ENCODE measurements at regions not wholly inside any gene's neighbourhood (a gene's known extent, or its start where the extent isn't known, plus 50 kb on each side); places are given as distances from the start of the nearest gene placed in this dataset.
"Not testable (repeated sequence)": the region's sequence is repeated elsewhere in the genome, so short reads cannot be mapped to it uniquely, and the experiment has no call there.

GRCh38 chr6:10081075-10081474, 333.8 kb downstream of the TFAP2A start:
- ChIA-PET POLR2A (ENCODE audit: partially characterized antibody) (no interaction called here), CTCF (ENCODE audit: partially characterized antibody) (no interaction called here)
- Histone ChIP-seq H3K36me3 (ENCODE audit: insufficient read depth, low read length) (no peaks in the 10 kb centered on the region), H3K9me3 (ENCODE audit: control insufficient read depth in 1 of 2, low read length in 2 of 2) (no peaks in the 10 kb centered on the region), H3K4me3 (ENCODE audit: low read length in 2 of 2) (no peak overlapping the region), H3K27me3 (ENCODE audit: insufficient read depth, low read length) (no peaks in the 10 kb centered on the region), H3K27ac (ENCODE audit: low read depth, low read length) (no peak overlapping the region), H3K4me1 (ENCODE audit: insufficient read depth, low read length) (no peaks in the 10 kb centered on the region)
- Mint-ChIP-seq H3K9me3 (peaks cover 0 to 2% (median 0%) of the 10 kb centered on the region in 8 donors), H3K27ac (no peak overlapping the region), H3K36me3 (no peaks in the 10 kb centered on the region), H3K4me3 (no peak overlapping the region), H3K4me1 (no peaks in the 10 kb centered on the region), H3K27me3 (no peaks in the 10 kb centered on the region)
- intact Hi-C loops (cut with micrococcal nuclease) = no loop called here
- DNase-seq = no peak

- no peaks in the 10 kb centered on the region for H3K36me3 ChIP-seq (ENCODE audit: insufficient read depth, low read length)
- no peak overlapping the region for H3K27ac ChIP-seq (ENCODE audit: low read depth, low read length)
- DNase-seq = no peak
- intact Hi-C loops (cut with micrococcal nuclease) = no loop called here
- H3K9me3 ChIP-seq (ENCODE audit: control insufficient read depth in 1 of 2, low read length in 2 of 2) = no peaks in the 10 kb centered on the region
- no peaks in the 10 kb centered on the region for H3K27me3 ChIP-seq (ENCODE audit: insufficient read depth, low read length)
- Mint-ChIP-seq H3K27ac (no peak overlapping the region), H3K4me3 (no peak overlapping the region), H3K9me3 (peaks cover 0 to 2% (median 0%) of the 10 kb centered on the region in 8 donors), H3K36me3 (no peaks in the 10 kb centered on the region), H3K27me3 (no peaks in the 10 kb centered on the region), H3K4me1 (no peaks in the 10 kb centered on the region)
- ChIA-PET POLR2A (ENCODE audit: partially characterized antibody) (no interaction called here), CTCF (ENCODE audit: partially characterized antibody) (no interaction called here)
- H3K4me1 ChIP-seq (ENCODE audit: insufficient read depth, low read length) = no peaks in the 10 kb centered on the region
- no peak overlapping the region for H3K4me3 ChIP-seq (ENCODE audit: low read length in 2 of 2)
Measured at GRCh38 chr6:10080561-10080960, 334.3 kb downstream of the TFAP2A start.

GRCh38 chr6:10078581-10078980, 336.3 kb downstream of the TFAP2A start:
- ChIA-PET CTCF (ENCODE audit: partially characterized antibody) (no interaction called here), POLR2A (ENCODE audit: partially characterized antibody) (no interaction called here)
- no peak for DNase-seq
- H3K4me3 ChIP-seq (ENCODE audit: low read length in 2 of 2) = no peak overlapping the region
- no peaks in the 10 kb centered on the region for H3K4me1 Mint-ChIP-seq
- no peaks in the 10 kb centered on the region for H3K27me3 ChIP-seq (ENCODE audit: insufficient read depth, low read length)
- no peak overlapping the region for H3K4me3 Mint-ChIP-seq
- no peaks in the 10 kb centered on the region for H3K9me3 ChIP-seq (ENCODE audit: control insufficient read depth in 1 of 2, low read length in 2 of 2)
- no peak overlapping the region for H3K27ac ChIP-seq (ENCODE audit: low read depth, low read length)
- no peaks in the 10 kb centered on the region for H3K4me1 ChIP-seq (ENCODE audit: insufficient read depth, low read length)
- H3K27me3 Mint-ChIP-seq = no peaks in the 10 kb centered on the region
- H3K9me3 Mint-ChIP-seq = peaks cover 0 to 3% (median 1%) of the 10 kb centered on the region in 8 donors
- no peaks in the 10 kb centered on the region for H3K36me3 ChIP-seq (ENCODE audit: insufficient read depth, low read length)
- H3K27ac Mint-ChIP-seq = no peak overlapping the region
- intact Hi-C loops (cut with micrococcal nuclease) = no loop called here
- no peaks in the 10 kb centered on the region for H3K36me3 Mint-ChIP-seq

GRCh38 chr6:10074726-10075125, 340.1 kb downstream of the TFAP2A start:
- H3K36me3 Mint-ChIP-seq; DNase-seq; H3K4me3 ChIP-seq (ENCODE audit: low read length in 2 of 2); H3K27me3 ChIP-seq (ENCODE audit: insufficient read depth, low read length); H3K4me1 ChIP-seq (ENCODE audit: insufficient read depth, low read length); CTCF ChIA-PET (ENCODE audit: partially characterized antibody); H3K4me1 Mint-ChIP-seq; H3K27ac ChIP-seq (ENCODE audit: low read depth, low read length); intact Hi-C loops (cut with micrococcal nuclease); POLR2A ChIA-PET (ENCODE audit: partially characterized antibody); H3K9me3 ChIP-seq (ENCODE audit: control insufficient read depth in 1 of 2, low read length in 2 of 2); H3K27ac Mint-ChIP-seq; H3K27me3 Mint-ChIP-seq; H3K36me3 ChIP-seq (ENCODE audit: insufficient read depth, low read length); H3K4me3 Mint-ChIP-seq; H3K9me3 Mint-ChIP-seq: not testable (repeated sequence)

GRCh38 chr6:10073341-10073740, 341.5 kb downstream of the TFAP2A start:
- H3K36me3 ChIP-seq (ENCODE audit: insufficient read depth, low read length) = no peaks in the 10 kb centered on the region
- Mint-ChIP-seq H3K27ac (no peak overlapping the region), H3K27me3 (no peaks in the 10 kb centered on the region), H3K4me1 (no peaks in the 10 kb centered on the region), H3K4me3 (no peak overlapping the region), H3K9me3 (peaks cover 0 to 4% (median 2%) of the 10 kb centered on the region in 8 donors), H3K36me3 (no peaks in the 10 kb centered on the region)
- no peaks in the 10 kb centered on the region for H3K4me1 ChIP-seq (ENCODE audit: insufficient read depth, low read length)
- H3K9me3 ChIP-seq (ENCODE audit: control insufficient read depth in 1 of 2, low read length in 2 of 2) = no peaks in the 10 kb centered on the region
- ChIA-PET CTCF (ENCODE audit: partially characterized antibody) (no interaction called here), POLR2A (ENCODE audit: partially characterized antibody) (no interaction called here)
- H3K27ac ChIP-seq (ENCODE audit: low read depth, low read length) = no peak overlapping the region
- DNase-seq = no peak
- H3K27me3 ChIP-seq (ENCODE audit: insufficient read depth, low read length) = no peaks in the 10 kb centered on the region
- H3K4me3 ChIP-seq (ENCODE audit: low read length in 2 of 2) = no peak overlapping the region
- intact Hi-C loops (cut with micrococcal nuclease) = no loop called here

GRCh38 chr6:10071631-10072220, 343.1 kb downstream of the TFAP2A start:
- H3K27ac Mint-ChIP-seq = no peak overlapping the region
- peaks cover 0 to 4% (median 2%) of the 10 kb centered on the region in 8 donors for H3K9me3 Mint-ChIP-seq
- Histone ChIP-seq H3K27me3 (ENCODE audit: insufficient read depth, low read length) (no peaks in the 10 kb centered on the region), H3K4me3 (ENCODE audit: low read length in 2 of 2) (no peak overlapping the region), H3K36me3 (ENCODE audit: insufficient read depth, low read length) (no peaks in the 10 kb centered on the region), H3K9me3 (ENCODE audit: control insufficient read depth in 1 of 2, low read length in 2 of 2) (no peaks in the 10 kb centered on the region), H3K4me1 (ENCODE audit: insufficient read depth, low read length) (no peaks in the 10 kb centered on the region), H3K27ac (ENCODE audit: low read depth, low read length) (no peak overlapping the region)
- no peaks in the 10 kb centered on the region for H3K27me3 Mint-ChIP-seq
- CTCF ChIA-PET (ENCODE audit: partially characterized antibody) = no interaction called here
- H3K36me3 Mint-ChIP-seq = no peaks in the 10 kb centered on the region
- intact Hi-C loops (cut with micrococcal nuclease) = no loop called here
- no peak for DNase-seq
- no peaks in the 10 kb centered on the region for H3K4me1 Mint-ChIP-seq
- POLR2A ChIA-PET (ENCODE audit: partially characterized antibody) = no interaction called here
- H3K4me3 Mint-ChIP-seq = no peak overlapping the region

- H3K4me1 Mint-ChIP-seq = no peaks in the 10 kb centered on the region
- H3K27me3 ChIP-seq (ENCODE audit: insufficient read depth, low read length) = no peaks in the 10 kb centered on the region
- H3K9me3 ChIP-seq (ENCODE audit: control insufficient read depth in 1 of 2, low read length in 2 of 2) = no peaks in the 10 kb centered on the region
- H3K9me3 Mint-ChIP-seq = peaks cover 0 to 3% (median 0%) of the 10 kb centered on the region in 8 donors
- no peak overlapping the region for H3K27ac ChIP-seq (ENCODE audit: low read depth, low read length)
- CTCF ChIA-PET (ENCODE audit: partially characterized antibody) = no interaction called here
- H3K4me3 ChIP-seq (ENCODE audit: low read length in 2 of 2) = no peak overlapping the region
- H3K27me3 Mint-ChIP-seq = no peaks in the 10 kb centered on the region
- no peaks in the 10 kb centered on the region for H3K36me3 Mint-ChIP-seq
- POLR2A ChIA-PET (ENCODE audit: partially characterized antibody) = no interaction called here
- H3K4me1 ChIP-seq (ENCODE audit: insufficient read depth, low read length) = no peaks in the 10 kb centered on the region
- H3K36me3 ChIP-seq (ENCODE audit: insufficient read depth, low read length) = no peaks in the 10 kb centered on the region
- H3K4me3 Mint-ChIP-seq = no peak overlapping the region
- intact Hi-C loops (cut with micrococcal nuclease) = no loop called here
- no peak overlapping the region for H3K27ac Mint-ChIP-seq
- no peak for DNase-seq
Measured at GRCh38 chr6:10060004-10060403, 354.9 kb downstream of the TFAP2A start.

- Mint-ChIP-seq H3K27me3 (no peaks in the 10 kb centered on the region), H3K9me3 (peaks cover 0 to 32% (median 13%) of the 10 kb centered on the region in 8 donors), H3K36me3 (no peaks in the 10 kb centered on the region), H3K27ac (no peak overlapping the region), H3K4me3 (no peak overlapping the region), H3K4me1 (no peaks in the 10 kb centered on the region)
- no peaks in the 10 kb centered on the region for H3K36me3 ChIP-seq (ENCODE audit: insufficient read depth, low read length)
- no peaks in the 10 kb centered on the region for H3K4me1 ChIP-seq (ENCODE audit: insufficient read depth, low read length)
- H3K27me3 ChIP-seq (ENCODE audit: insufficient read depth, low read length) = no peaks in the 10 kb centered on the region
- intact Hi-C loops (cut with micrococcal nuclease) = no loop called here
- CTCF ChIA-PET (ENCODE audit: partially characterized antibody) = no interaction called here
- no peak overlapping the region for H3K4me3 ChIP-seq (ENCODE audit: low read length in 2 of 2)
- no peak overlapping the region for H3K27ac ChIP-seq (ENCODE audit: low read depth, low read length)
- POLR2A ChIA-PET (ENCODE audit: partially characterized antibody) = no interaction called here
- no peak for DNase-seq
- H3K9me3 ChIP-seq (ENCODE audit: control insufficient read depth in 1 of 2, low read length in 2 of 2) = no peaks in the 10 kb centered on the region
Measured at GRCh38 chr6:10054672-10055071, 360.2 kb downstream of the TFAP2A start.
